Panc1 (cell line): ENCODE measurements at regions not wholly inside any gene's neighbourhood (a gene's known extent, or its start where the extent isn't known, plus 50 kb on each side); places are given as distances from the start of the nearest gene placed in this dataset.

Experiments used
- ATAC-seq: fragments of 200-7000 bp; cut with Tn5 transposase; 2 replicates; pipeline ENCODE4 v1.9.1; 2020; ENCODE audit warnings: mild to moderate bottlenecking, moderate library complexity
- BruUV-seq: library from RNA; stranded (reverse); fragments of 400-500 nt; replicated peaks from 2 replicates; lab custom pipeline; 2021; lab: Mats Ljungman, UMichigan
- CTCF ChIA-PET: fragments of 300-600 bp; sonication (Branson Sonifier 250); formaldehyde crosslinking; loops from one replicate; lab custom pipeline; 2022; ENCODE audit warnings: antibody characterized with exemption; lab: Charles Lee
- POLR2A ChIA-PET: fragments of 300-600 bp; sonication (Branson Sonifier 250); formaldehyde crosslinking; loops from one replicate; lab custom pipeline; 2022; ENCODE audit warnings: antibody characterized with exemption; lab: Charles Lee
- DNase-seq: peaks from one replicate; pipeline ENCODE4 v3.0.0-alpha.2; 2010; ENCODE audit warnings: low read depth, low spot score
- H3K27ac ChIP-seq: 2 replicates; pipeline ENCODE4 v1.5.1; 2011; ENCODE audit warnings: mild to moderate bottlenecking, low read length, inconsistent platforms
- H3K27me3 ChIP-seq: fragments of 200-500 bp; sonication (Bioruptor generic); 2 replicates; pipeline ENCODE4 v1.6.0; 2014; ENCODE audit warnings: low read length, inconsistent platforms; ENCODE audit not compliant: control insufficient read depth, insufficient read depth
- H3K36me3 ChIP-seq: fragments of 200-500 bp; sonication (Bioruptor generic); 2 replicates; pipeline ENCODE4 v1.5.1; 2014; ENCODE audit warnings: inconsistent platforms, mild to moderate bottlenecking, low read length, moderate library complexity; ENCODE audit not compliant: control insufficient read depth, insufficient read depth
- H3K4me1 ChIP-seq: 2 replicates; pipeline ENCODE4 v1.5.1; 2011; ENCODE audit warnings: inconsistent platforms, mild to moderate bottlenecking, low read length, moderate library complexity; ENCODE audit not compliant: control insufficient read depth, insufficient read depth
- H3K4me3 ChIP-seq, 2 experiments: 2 replicates each; pipeline ENCODE4 v1.5.1; 2011 to 2012; ENCODE audit warnings: low read depth in 2 of 2, low read length in 2 of 2, mild to moderate bottlenecking in 2 of 2, inconsistent platforms in 1 of 2, moderate library complexity in 1 of 2
- H3K9me3 ChIP-seq: fragments of 200-500 bp; sonication (Bioruptor generic); 2 replicates; pipeline ENCODE4 v1.5.1; 2014; ENCODE audit warnings: low read depth, mild to moderate bottlenecking, inconsistent platforms, low read length, moderate library complexity; ENCODE audit not compliant: control insufficient read depth, insufficient read depth
- POLR2AphosphoS5 ChIP-seq: IDR thresholded peaks from 2 replicates; pipeline ENCODE4 v1.6.1; 2012; ENCODE audit warnings: mild to moderate bottlenecking, low read depth, low read length, moderate library complexity
- REST ChIP-seq, 2 experiments: IDR thresholded peaks; 2 replicates each; pipeline ENCODE4 v1.6.1; 2011 to 2012; ENCODE audit warnings: low read depth in 2 of 2, control low read depth in 1 of 2, low read length in 1 of 2, mild to moderate bottlenecking in 1 of 2, moderate library complexity in 1 of 2; ENCODE audit not compliant: insufficient read depth in 1 of 2
- SIN3A ChIP-seq: IDR thresholded peaks from 2 replicates; pipeline ENCODE4 v1.6.1; 2012; ENCODE audit warnings: low read depth, mild to moderate bottlenecking, low read length, moderate library complexity, borderline replicate concordance; ENCODE audit not compliant: insufficient read depth
- TCF7L2 ChIP-seq: IDR thresholded peaks from 2 replicates; pipeline ENCODE4 v1.6.1; 2011; ENCODE audit warnings: mild to moderate bottlenecking, low read depth, low read length, inconsistent platforms
- in situ Hi-C: cut with HindIII; loops from 2 replicates; pipeline ENCODE4 v1.10.0; 2016; ENCODE audit warnings: low sequenced_read_pairs, low pct_unique_long_range_greater_than_20kb
- intact Hi-C: fragments of 100-400 bp; cut with micrococcal nuclease; formaldehyde crosslinking; loops from one replicate; pipeline ENCODE4 v1.10.0; 2022; ENCODE audit not compliant: unreplicated experiment
- TF ChIP-seq, protein P1 (sequence below): fragments of 450-650 bp; IDR thresholded peaks from 2 replicates; pipeline ENCODE4 v1.5.1; 2017; ENCODE audit warnings: mild to moderate bottlenecking

GRCh38 chr9:35553670-35554543 lies 51.2 kb upstream of the TESK1 start:
- ATAC-seq (peak; percentile 89), DNase-seq (peak; percentile 51)
- Histone ChIP-seq H3K9me3 (no peaks in the 10 kb centered on the region), H3K27ac (peak overlapping the region; percentile 82), H3K4me3 (no peak overlapping the region), H3K36me3 (no peaks in the 10 kb centered on the region), H3K27me3 (no peaks in the 10 kb centered on the region), H3K4me1 (peaks cover 21% of the 10 kb centered on the region)
- TF ChIP-seq REST (IDR thresholded peaks at IDR 0.05; ENCODE audit: insufficient read depth in 1 of 2, low read depth in 2 of 2, low read length in 1 of 2), result no peak
- TF ChIP-seq TCF7L2, result 0 out of 2 replicates have a peak, but pooled peaks have one; percentile 27
- TF ChIP-seq, protein P1, sequence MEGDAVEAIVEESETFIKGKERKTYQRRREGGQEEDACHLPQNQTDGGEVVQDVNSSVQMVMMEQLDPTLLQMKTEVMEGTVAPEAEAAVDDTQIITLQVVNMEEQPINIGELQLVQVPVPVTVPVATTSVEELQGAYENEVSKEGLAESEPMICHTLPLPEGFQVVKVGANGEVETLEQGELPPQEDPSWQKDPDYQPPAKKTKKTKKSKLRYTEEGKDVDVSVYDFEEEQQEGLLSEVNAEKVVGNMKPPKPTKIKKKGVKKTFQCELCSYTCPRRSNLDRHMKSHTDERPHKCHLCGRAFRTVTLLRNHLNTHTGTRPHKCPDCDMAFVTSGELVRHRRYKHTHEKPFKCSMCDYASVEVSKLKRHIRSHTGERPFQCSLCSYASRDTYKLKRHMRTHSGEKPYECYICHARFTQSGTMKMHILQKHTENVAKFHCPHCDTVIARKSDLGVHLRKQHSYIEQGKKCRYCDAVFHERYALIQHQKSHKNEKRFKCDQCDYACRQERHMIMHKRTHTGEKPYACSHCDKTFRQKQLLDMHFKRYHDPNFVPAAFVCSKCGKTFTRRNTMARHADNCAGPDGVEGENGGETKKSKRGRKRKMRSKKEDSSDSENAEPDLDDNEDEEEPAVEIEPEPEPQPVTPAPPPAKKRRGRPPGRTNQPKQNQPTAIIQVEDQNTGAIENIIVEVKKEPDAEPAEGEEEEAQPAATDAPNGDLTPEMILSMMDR, result no peak
- no peak for TF ChIP-seq POLR2AphosphoS5
- TF ChIP-seq SIN3A, result no peak
- POLR2A ChIA-PET, result interaction anchor here (0.6 kb wide), 1 partner anchor 61 kb away, joined by 3 read pairs; no protein-coding TSS in a partner anchor
- CTCF ChIA-PET, result interaction anchor here (0.5 to 1.9 kb wide), 15 partner anchors 10 to 437 kb away, joined by 3 to 16 read pairs (median 4); partner anchors contain the start of gene RUSC2
- BruUV-seq, result no TSS peak
- intact Hi-C loops (loop anchor here (1.0 to 10.0 kb wide), 5 partner anchors 37 to 437 kb away; partner anchors contain the start of gene ATOSB), in situ Hi-C loops (no loop called here)

DNA sequence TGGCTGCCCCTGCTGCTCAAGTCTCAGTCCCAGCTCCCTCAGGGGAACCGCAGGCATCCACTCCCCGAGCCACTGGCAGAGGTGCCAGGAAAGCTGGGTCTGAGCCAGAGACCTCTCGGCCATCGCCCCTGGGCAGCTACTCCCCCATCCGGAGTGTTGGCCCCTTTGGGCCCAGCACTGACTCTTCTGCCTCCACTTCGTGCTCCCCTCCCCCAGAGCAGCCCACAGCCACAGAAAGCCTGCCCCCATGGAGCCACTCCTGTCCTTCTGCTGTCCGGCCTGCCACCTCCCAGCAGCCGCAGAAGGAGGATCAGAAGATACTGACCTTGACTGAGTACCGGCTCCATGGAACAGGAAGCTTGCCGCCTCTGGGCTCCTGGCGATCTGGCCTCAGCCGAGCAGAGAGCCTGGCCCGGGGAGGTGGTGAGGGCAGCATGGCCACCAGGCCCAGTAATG lies 49.8 kb upstream of the TESK1 start:
- DNase-seq (no peak), ATAC-seq (no peak)
- peaks cover 21% of the 10 kb centered on the region for H3K4me1 ChIP-seq
- H3K9me3 ChIP-seq, result no peaks in the 10 kb centered on the region
- ChIA-PET CTCF (interaction anchor here (1.0 to 1.1 kb wide), 2 partner anchors 65 to 74 kb away, joined by 3 read pairs; no protein-coding TSS in a partner anchor), POLR2A (no interaction called here)
- no peaks in the 10 kb centered on the region for H3K27me3 ChIP-seq
- BruUV-seq, result no TSS peak
- no peak overlapping the region for H3K4me3 ChIP-seq
- no peaks in the 10 kb centered on the region for H3K36me3 ChIP-seq
- no peak overlapping the region; the same call in 1 of the 2 replicates for H3K27ac ChIP-seq
- in situ Hi-C loops, result no loop called here
- intact Hi-C loops, result loop anchor here (10.0 kb wide), 1 partner anchor 360 kb away; no protein-coding TSS in a partner anchor
- no peak for TF ChIP-seq SIN3A
- no peak for TF ChIP-seq POLR2AphosphoS5
- TF ChIP-seq, protein P1, result no peak
- no peak for TF ChIP-seq REST (IDR thresholded peaks at IDR 0.05; ENCODE audit: insufficient read depth in 1 of 2, low read depth in 2 of 2, low read length in 1 of 2)
- TF ChIP-seq TCF7L2, result no peak
